CD4-positive, alpha-beta T cell treated with Interleukin-2 at 100 ng/mL for 4 hours (primary cell): ENCODE measurements at regions not wholly inside any gene's neighbourhood (a gene's known extent, or its start where the extent isn't known, plus 50 kb on each side); places are given as distances from the start of the nearest gene placed in this dataset.

Experiments used
- DNase-seq: peaks from one replicate; pipeline ENCODE4 v3.0.0-alpha.2; 2020; ENCODE audit warnings: low spot score

GRCh38 chr9:18149471-18150011 is 324.4 kb upstream of the ADAMTSL1 start:
- DNase-seq = no peak

DNA sequence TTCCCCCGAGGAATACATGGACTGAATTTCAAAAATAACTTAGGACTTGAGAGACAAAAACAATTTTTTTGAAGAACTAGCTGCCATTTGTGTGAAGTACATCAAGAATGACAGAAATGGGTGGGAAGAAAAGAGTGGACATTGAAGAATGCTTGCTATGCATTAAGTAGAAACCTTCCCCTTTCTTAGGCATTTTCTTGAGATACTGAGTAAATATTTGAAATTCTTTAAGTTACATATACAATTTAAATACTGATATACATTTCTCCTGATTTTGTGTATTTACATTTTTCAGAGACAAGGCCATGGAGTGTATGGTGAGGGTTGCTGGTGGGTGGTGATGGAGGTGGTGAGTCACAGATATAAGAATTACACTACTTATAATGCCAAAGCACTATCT is 319.3 kb upstream of the ADAMTSL1 start:
- DNase-seq = no peak

GRCh38 chr9:18159254-18159653 is 314.7 kb upstream of the ADAMTSL1 start:
- DNase-seq = no peak

- no peak for DNase-seq
These were observed 310.8 kb upstream of the ADAMTSL1 start for GRCh38 chr9:18163146-18163545.

DNA sequence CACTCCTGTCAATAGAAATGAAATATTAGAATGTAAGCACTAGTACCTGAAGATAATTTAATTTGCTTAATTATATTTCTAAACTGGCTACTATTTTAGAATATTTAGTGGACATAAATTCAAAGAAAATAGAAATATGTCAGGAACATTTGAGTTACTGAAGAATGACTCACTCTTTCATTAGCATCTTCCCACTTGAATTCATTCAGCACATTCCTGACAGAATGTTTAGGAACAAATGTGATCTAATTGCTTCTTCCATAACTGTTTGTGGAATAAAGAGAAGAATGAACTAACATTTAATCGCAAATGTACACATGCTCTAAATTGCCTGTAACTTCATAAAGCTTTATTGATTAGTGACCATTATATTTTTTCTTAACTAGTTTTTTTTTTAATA is 306.2 kb upstream of the ADAMTSL1 start:
- DNase-seq = no peak

GRCh38 chr9:18173923-18174322 is 300.0 kb upstream of the ADAMTSL1 start:
- no peak for DNase-seq

DNA sequence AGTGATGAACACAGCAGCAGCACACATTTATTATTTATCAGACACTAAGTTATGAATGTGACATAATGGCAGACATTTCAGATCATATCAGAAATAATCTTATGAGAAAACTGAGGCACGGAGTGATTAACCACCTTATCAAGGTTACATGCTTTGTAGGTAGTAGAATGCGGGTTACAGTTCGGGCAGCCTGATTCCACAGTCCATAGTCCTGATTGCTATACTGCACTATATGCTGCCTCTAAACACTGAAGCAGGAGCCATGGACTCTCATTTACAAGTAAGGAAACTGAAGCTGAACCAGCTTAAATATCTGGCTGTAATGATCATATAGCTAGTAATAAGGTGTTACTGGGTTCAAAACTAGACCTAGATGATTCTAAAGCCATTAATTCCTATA is 291.3 kb upstream of the ADAMTSL1 start:
- no peak for DNase-seq

GRCh38 chr9:18183974-18184373 is 290.0 kb upstream of the ADAMTSL1 start:
- no peak for DNase-seq

DNA sequence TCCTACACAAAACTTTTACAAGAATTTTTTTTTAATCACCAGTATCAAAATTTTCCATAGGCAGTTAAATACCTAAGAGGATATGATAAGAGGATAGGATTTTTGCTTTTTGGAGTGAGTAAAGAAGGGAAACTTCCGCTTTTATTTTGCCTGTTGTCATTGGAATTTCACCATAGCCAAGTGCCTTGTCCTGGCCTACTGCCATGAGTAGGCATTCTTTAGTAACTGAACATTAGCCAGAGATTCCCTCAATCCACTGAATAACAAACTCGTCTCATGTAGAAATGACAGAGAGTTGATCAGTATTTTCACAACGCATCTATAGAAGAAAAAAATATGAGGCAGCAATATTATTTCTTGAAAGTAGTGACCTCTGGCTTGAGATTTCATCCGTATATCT is 289.6 kb upstream of the ADAMTSL1 start:
- no peak for DNase-seq

GRCh38 chr9:18185196-18185595 is 288.8 kb upstream of the ADAMTSL1 start:
- DNase-seq = no peak

DNA sequence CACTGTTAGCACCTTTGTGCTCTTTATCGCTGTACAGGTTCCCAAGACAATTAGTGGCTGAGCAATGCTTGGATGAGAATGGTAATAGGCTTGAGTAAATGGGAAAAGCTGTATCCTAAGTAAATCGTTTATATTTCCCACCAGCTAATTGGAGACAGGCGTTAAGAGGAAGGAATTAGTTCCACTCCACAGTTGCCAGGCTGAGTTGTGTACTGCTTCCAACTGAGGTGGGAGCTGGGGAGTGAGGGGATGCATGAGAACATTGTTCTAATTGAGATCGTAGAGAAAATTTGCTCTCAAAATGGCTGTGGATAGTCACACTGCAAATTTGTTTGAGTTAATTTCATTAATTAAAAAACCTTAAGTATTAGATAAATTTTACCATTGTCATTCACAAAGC is 285.0 kb upstream of the ADAMTSL1 start:
- DNase-seq = no peak

- no peak for DNase-seq
These were observed 283.9 kb upstream of the ADAMTSL1 start for GRCh38 chr9:18189871-18190670.

DNA sequence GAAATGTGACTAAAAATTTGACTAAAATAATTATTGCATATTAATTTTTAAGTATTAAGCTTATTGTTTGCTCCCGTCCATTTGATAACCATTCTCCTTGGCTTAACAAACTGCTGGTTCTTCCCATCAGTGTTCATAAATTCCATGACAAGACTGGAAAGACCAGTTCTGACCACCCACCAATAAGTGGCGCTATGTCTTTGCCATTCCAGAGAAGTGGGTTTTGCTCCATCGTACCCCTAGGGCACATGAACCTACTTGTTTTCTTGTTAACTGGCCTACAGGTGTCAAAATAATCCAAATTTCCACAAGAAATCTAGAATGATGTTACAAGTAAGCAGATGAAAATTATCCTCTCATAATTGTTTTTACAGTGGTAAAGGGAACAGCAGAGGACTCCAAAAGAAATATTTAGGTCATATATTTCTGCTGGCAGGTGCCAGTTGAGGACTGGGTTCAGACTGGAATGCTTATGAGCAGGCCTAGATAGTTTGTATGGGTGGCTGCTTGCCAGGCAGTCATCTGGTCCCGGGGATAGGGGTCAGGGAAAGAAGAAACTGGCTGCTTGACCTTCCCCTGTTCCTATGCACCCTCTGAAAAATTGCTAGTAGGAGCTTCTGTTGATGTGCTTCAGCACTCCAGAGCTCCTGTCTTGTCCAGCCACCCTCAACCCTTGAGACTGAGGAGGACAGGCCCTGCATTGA is 283.1 kb upstream of the ADAMTSL1 start:
- no peak for DNase-seq

DNA sequence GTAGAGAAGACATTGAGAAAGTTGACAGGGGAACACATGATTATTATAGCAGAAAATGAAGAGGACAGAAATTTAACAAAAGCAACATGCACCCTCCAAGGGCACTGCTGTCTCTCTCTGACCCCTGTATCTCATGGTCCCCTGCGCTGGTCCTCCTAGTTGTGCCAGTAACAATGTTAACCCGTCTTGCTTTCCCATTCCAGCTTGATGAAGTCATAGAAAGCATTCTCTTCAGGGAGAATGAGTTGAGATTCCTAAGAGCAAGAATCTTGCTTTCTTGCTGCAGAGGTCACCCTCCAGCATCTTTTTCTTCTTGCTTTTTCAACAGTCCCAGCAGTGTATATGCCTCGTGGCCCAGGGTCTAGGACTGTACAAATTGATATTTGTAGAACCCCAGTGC is 279.6 kb upstream of the ADAMTSL1 start:
- DNase-seq = no peak

DNA sequence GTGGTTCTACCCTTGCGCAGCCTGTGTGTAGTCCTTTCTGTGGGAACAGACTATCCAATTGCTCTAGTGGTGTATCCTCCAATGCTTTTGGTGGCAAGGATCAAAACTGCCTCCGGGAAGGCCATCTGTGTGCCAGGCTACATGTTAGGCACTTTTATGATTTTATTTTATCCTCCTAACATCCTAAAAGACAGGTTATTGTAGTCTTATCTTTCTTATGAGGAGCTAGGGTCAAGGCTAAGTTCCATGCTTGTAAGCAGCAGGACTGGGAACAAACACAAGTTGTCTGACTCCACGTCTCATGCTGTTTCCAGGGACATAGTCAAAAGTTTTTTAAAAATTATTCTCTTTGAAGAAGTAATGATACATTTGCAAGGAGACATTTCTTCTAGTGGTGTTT is 278.7 kb upstream of the ADAMTSL1 start:
- no peak for DNase-seq

DNA sequence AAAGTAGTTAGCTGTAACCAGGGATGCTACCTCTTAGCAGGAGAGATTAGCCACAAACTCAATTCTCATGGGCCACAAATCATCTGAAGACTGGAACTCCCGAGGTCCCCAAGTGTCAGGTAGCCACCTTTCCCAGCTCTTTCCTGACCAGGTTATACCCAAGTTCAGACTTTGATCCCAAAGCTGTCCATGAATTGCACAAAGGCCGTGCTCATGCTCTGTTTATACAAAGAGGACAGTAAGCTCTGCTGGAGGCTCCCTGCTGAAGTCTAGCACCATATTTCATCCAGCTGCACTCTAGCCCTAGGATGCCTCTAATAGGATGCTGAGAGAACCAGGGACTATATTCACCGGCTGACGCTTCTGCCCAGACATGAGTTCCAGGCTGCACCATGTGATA is 271.0 kb upstream of the ADAMTSL1 start:
- no peak for DNase-seq

- DNase-seq = no peak
These were observed 266.2 kb upstream of the ADAMTSL1 start for GRCh38 chr9:18207735-18208134.

DNA sequence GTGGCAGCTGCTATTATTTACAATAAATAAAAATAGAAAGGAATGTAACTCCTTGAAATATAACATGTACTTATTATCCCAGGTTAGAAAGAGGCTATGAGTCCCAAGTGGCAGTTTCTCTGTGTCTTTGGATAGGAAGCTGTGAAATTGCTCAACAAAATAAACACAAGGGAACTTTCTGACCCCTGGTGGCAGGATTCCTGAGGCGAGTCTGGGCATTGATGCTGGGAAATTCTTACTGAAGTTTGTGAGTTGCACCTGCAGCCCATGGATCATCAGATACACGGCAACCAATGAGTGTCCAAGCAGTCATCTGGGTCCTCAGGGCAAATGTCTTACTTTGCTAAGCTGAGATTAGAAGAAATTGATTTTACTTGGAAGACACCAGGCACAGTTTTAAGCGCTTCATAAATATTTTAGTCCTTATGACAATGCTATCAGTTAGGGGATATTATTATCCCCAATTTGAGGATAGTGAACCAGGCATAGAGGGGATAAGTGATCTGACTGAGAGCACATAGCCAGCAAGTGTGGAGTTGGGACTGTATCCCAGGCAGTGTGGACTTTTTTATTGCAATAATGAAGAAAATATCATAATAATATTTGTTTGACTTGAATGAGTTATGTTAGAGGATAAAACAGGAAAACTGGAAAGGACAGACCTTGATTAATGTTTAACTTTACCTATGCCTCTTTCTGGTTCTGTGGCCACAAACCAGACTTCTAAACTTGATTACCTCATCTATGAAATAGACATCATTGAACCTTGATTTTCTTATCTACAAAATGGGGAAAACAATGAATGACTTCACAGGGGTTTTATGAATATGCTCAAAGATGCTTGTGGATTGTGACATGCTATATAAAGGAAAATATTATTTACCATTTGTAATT is 265.5 kb upstream of the ADAMTSL1 start:
- no peak for DNase-seq

- no peak for DNase-seq
These were observed 258.3 kb upstream of the ADAMTSL1 start for GRCh38 chr9:18215626-18216025.

DNA sequence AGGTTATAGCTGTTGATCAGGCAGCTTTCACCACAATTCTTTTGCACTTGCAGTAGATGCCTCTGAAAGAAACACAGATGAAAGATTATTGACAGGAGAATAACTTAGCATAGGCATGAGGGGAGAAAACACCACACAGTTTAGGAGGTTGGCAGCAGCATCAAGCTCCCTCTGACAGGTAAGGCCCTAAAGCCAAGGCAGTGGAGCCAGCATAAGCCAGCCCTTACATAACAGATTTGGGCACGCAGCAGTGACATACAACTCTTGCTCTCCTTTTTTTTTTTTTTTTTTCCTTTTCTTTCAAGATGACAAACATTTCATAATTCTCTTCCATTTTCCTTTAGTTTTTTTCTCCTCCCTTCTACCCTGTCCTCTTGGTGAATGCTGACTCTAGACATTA is 257.6 kb upstream of the ADAMTSL1 start:
- DNase-seq = no peak

DNA sequence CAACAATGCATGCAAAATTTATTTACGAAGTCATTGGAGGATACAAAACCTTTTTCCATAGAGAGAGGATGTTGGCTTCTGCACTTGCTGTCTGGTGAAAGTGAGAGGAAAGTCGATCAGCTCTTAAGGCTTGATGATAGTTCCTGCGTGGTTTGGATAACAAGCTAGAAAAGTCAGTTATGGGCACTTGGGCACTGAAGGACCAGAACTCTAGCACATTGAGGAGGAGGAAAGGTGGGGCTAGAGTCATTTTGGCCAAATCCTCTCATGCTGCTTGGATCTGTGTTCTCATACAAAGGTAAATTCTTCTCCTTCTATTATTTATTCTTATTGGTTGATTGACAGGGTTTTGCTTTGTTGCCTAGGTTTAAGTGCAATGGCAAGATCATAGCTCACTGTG is 245.9 kb upstream of the ADAMTSL1 start:
- no peak for DNase-seq

- no peak for DNase-seq
These were observed 243.8 kb upstream of the ADAMTSL1 start for GRCh38 chr9:18229992-18230676.
